ENCODE measurements at regions not wholly inside any gene's neighbourhood (a gene's known extent, or its start where the extent isn't known, plus 50 kb on each side); places are given as distances from the start of the nearest gene placed in this dataset.

- no peak for DNase-seq (ENCODE audit: low spot score in 2 of 2)
- TF ChIP-seq, protein P1, sequence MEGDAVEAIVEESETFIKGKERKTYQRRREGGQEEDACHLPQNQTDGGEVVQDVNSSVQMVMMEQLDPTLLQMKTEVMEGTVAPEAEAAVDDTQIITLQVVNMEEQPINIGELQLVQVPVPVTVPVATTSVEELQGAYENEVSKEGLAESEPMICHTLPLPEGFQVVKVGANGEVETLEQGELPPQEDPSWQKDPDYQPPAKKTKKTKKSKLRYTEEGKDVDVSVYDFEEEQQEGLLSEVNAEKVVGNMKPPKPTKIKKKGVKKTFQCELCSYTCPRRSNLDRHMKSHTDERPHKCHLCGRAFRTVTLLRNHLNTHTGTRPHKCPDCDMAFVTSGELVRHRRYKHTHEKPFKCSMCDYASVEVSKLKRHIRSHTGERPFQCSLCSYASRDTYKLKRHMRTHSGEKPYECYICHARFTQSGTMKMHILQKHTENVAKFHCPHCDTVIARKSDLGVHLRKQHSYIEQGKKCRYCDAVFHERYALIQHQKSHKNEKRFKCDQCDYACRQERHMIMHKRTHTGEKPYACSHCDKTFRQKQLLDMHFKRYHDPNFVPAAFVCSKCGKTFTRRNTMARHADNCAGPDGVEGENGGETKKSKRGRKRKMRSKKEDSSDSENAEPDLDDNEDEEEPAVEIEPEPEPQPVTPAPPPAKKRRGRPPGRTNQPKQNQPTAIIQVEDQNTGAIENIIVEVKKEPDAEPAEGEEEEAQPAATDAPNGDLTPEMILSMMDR (IDR thresholded peaks at IDR 0.05) = no peak
- TF ChIP-seq POLR2A (IDR thresholded peaks at IDR 0.05) (no peak), POLR2AphosphoS5 (IDR thresholded peaks at IDR 0.05) (no peak)
- Histone ChIP-seq H3K27me3 (no peaks in the 10 kb centered on the region), H3K4me1 (no peaks in the 10 kb centered on the region), H3K36me3 (no peaks in the 10 kb centered on the region), H3K27ac (no peak overlapping the region), H3K4me3 (no peak overlapping the region), H3K9me3 (no peaks in the 10 kb centered on the region)
- intact Hi-C loops (cut with DNase I; ENCODE audit: low total_unique reads) = no loop called here
These were observed 134.0 kb upstream of the EGFLAM start for GRCh38 chr5:38124321-38124720.

- intact Hi-C loops (cut with DNase I; ENCODE audit: low total_unique reads) = no loop called here
- no peaks in the 10 kb centered on the region for H3K4me1 ChIP-seq
- no peak overlapping the region for H3K27ac ChIP-seq
- no peaks in the 10 kb centered on the region for H3K36me3 ChIP-seq
- no peak for DNase-seq (ENCODE audit: low spot score in 2 of 2)
- H3K27me3 ChIP-seq = no peaks in the 10 kb centered on the region
- H3K4me3 ChIP-seq = no peak overlapping the region
- TF ChIP-seq, protein P1 (IDR thresholded peaks at IDR 0.05) = no peak
- TF ChIP-seq POLR2A (IDR thresholded peaks at IDR 0.05) = no peak
- TF ChIP-seq POLR2AphosphoS5 (IDR thresholded peaks at IDR 0.05) = no peak
- no peaks in the 10 kb centered on the region for H3K9me3 ChIP-seq
These were observed 136.9 kb upstream of the EGFLAM start for GRCh38 chr5:38121420-38121819.

DNA sequence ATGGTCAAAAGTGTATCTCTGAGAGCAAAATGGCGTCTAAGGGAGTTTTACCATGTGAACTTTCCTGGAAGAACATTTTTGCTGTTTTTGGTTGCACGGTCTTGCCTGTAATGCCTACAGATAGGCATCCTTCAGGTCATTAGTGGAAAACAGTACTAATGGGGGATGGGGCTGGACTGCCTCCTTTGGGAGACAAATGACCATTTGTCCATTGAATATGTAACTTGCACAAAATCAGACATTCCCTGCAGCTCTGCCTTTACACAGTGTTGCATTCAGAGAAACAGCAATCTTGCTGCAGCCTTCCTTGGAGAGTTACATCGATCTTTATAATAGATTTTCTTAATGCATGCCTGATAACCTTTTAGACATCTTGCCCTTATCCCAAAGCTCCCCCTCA lies 138.5 kb upstream of the EGFLAM start:
- Histone ChIP-seq H3K4me1 (no peaks in the 10 kb centered on the region), H3K9me3 (no peaks in the 10 kb centered on the region), H3K27me3 (no peaks in the 10 kb centered on the region), H3K27ac (no peak overlapping the region), H3K4me3 (no peak overlapping the region), H3K36me3 (no peaks in the 10 kb centered on the region)
- intact Hi-C loops (cut with DNase I; ENCODE audit: low total_unique reads) = no loop called here
- TF ChIP-seq, protein P1 (IDR thresholded peaks at IDR 0.05) = no peak
- TF ChIP-seq POLR2A (IDR thresholded peaks at IDR 0.05) (no peak), POLR2AphosphoS5 (IDR thresholded peaks at IDR 0.05) (no peak)
- DNase-seq (ENCODE audit: low spot score in 2 of 2) = no peak

DNA sequence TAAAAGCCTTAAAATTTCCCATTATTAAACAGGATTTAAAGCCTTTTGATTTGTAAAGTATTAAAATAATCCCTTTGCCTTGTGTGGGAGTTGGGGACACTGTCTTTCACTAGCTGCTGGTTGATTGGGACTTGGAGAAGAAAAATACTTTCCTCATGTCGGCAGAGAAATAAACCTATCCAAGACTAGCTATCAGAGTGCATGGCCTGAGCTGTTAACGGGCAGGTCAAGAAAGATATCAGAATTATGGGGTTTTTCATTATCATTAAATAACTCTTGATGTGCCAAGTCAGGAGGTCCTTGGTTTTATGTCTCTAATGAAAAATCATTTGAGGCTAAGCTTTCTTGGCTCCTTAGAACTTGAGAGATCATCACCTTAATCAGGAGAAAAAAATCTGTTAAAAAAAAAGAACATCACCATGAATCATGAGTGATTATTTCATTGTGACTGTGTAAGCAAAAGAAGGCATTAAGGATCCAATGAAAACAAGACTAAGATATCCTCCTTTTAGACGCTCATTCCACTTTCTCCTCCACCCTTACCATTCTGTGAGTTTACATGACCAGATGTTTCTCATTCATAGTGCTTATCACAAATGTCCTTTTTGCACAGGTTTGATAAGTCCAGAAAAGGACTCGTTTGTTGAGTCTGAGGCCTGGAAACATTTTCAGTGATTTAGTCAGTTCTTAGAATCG lies 140.4 kb upstream of the EGFLAM start:
- no peak for DNase-seq (ENCODE audit: low spot score in 2 of 2)
- TF ChIP-seq, protein P1 (IDR thresholded peaks at IDR 0.05) = no peak
- TF ChIP-seq POLR2AphosphoS5 (IDR thresholded peaks at IDR 0.05) (no peak), POLR2A (IDR thresholded peaks at IDR 0.05) (no peak)

GRCh38 chr5:38115318-38115827 lies 143.0 kb upstream of the EGFLAM start:
- H3K4me1 ChIP-seq = no peaks in the 10 kb centered on the region
- DNase-seq (ENCODE audit: low spot score in 2 of 2) = no peak
- intact Hi-C loops (cut with DNase I; ENCODE audit: low total_unique reads) = no loop called here

More for the DNA sequence above, 140.4 kb upstream of the EGFLAM start:
- Histone ChIP-seq H3K36me3 (no peaks in the 10 kb centered on the region), H3K4me3 (no peak overlapping the region), H3K27ac (no peak overlapping the region), H3K4me1 (no peaks in the 10 kb centered on the region), H3K27me3 (no peaks in the 10 kb centered on the region), H3K9me3 (no peaks in the 10 kb centered on the region)
- intact Hi-C loops (cut with DNase I; ENCODE audit: low total_unique reads) = no loop called here

More at GRCh38 chr5:38115318-38115827, 143.0 kb upstream of the EGFLAM start:
- Histone ChIP-seq H3K27ac (no peak overlapping the region), H3K27me3 (no peaks in the 10 kb centered on the region), H3K36me3 (no peaks in the 10 kb centered on the region), H3K4me3 (no peak overlapping the region), H3K9me3 (no peaks in the 10 kb centered on the region)
- TF ChIP-seq, protein P1 (IDR thresholded peaks at IDR 0.05) = no peak
- TF ChIP-seq POLR2A (IDR thresholded peaks at IDR 0.05) (no peak), POLR2AphosphoS5 (IDR thresholded peaks at IDR 0.05) (no peak)

Measured in breast epithelium (tissue), 4 donors.